GM12873 (cell line): ENCODE measurements at regions not wholly inside any gene's neighbourhood (a gene's known extent, or its start where the extent isn't known, plus 50 kb on each side); places are given as distances from the start of the nearest gene placed in this dataset.

ENCODE experiments used
- CTCF ChIP-seq: IDR thresholded peaks from 2 replicates; pipeline ENCODE4 v1.5.1; 2012; ENCODE audit warnings: low read depth, mild to moderate bottlenecking, moderate library complexity, low read length, control low read depth; ENCODE audit not compliant: insufficient read depth; ENCODE audit errors: missing control alignments

GRCh38 chr11:37503411-37504059 is 905.5 kb upstream of the RAG2 start:
- TF ChIP-seq CTCF: no peak

- TF ChIP-seq CTCF: no peak
Observed at GRCh38 chr11:37502202-37502601, 904.2 kb upstream of the RAG2 start.

GRCh38 chr11:37500425-37500824 is 902.4 kb upstream of the RAG2 start:
- no peak for TF ChIP-seq CTCF

- no peak for TF ChIP-seq CTCF
Observed at GRCh38 chr11:37497326-37497725, 899.3 kb upstream of the RAG2 start.

GRCh38 chr11:37496201-37496600 is 898.2 kb upstream of the RAG2 start:
- TF ChIP-seq CTCF: no peak

- TF ChIP-seq CTCF: no peak
Observed at GRCh38 chr11:37484298-37484697, 886.3 kb upstream of the RAG2 start.

- no peak for TF ChIP-seq CTCF
Observed at GRCh38 chr11:37483761-37484160, 885.7 kb upstream of the RAG2 start.

GRCh38 chr11:37474889-37475288 is 876.9 kb upstream of the RAG2 start:
- TF ChIP-seq CTCF: no peak
